ENCODE measurements at regions not wholly inside any gene's neighbourhood (a gene's known extent, or its start where the extent isn't known, plus 50 kb on each side); places are given as distances from the start of the nearest gene placed in this dataset.

DNA sequence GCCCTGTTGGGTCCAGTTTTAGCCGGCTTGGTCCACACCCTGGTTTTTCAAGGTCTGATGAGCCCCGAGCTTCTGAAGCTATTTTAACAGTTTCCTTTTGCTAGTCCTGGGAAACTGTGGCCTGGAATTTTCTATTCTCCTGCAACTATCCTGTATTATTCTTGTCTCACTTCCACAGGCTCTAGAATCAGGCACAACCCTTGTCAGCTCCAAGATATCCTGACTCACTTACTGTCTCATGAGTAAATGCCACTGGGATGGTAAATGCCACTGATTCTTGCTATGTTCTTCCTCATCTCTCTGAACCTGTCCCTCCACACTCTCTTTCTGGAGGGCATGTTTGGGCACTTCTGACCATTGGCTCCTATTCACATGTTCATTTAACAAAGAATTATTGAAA lies 611.5 kb upstream of the IGFBP3 start:
- H3K27ac ChIP-seq (ENCODE audit: control insufficient read depth, insufficient read depth): no peak overlapping the region
- BruUV-seq (replicated peaks): no TSS peak
- no peaks in the 10 kb centered on the region for H4K20me1 ChIP-seq (ENCODE audit: control insufficient read depth, insufficient read depth)
- no peak overlapping the region for H3K9ac ChIP-seq (ENCODE audit: control insufficient read depth, insufficient read depth, low read length)
- DNase-seq (ENCODE audit: low read depth, low spot score) (no peak), ATAC-seq (no peak), FAIRE-seq (no peak)
- RAD21 ChIA-PET (ENCODE audit: unreplicated experiment): interaction anchor here (2.5 kb wide), 1 partner anchor 8 kb away, joined by 5 read pairs; no protein-coding TSS in a partner anchor
- no peaks in the 10 kb centered on the region for H3K9me3 ChIP-seq (replicated peaks; ENCODE audit: control insufficient read depth, insufficient read depth, low read length)
- intact Hi-C loops (cut with micrococcal nuclease; ENCODE audit: unreplicated experiment) (no loop called here), in situ Hi-C loops (cut with MboI) (no loop called here)
- WGBS (ENCODE audit: insufficient coverage, insufficient replicate concordance, low lambda C conversion rate, missing lambda C conversion rate): 0% methylated on average over 2 of the region's 2 CpGs
- no peaks in the 10 kb centered on the region for H3K79me2 ChIP-seq (ENCODE audit: control insufficient read depth, insufficient read depth, low read length)
- H3K4me2 ChIP-seq (ENCODE audit: control insufficient read depth, insufficient read depth): no peak overlapping the region
- H3K36me3 ChIP-seq (ENCODE audit: control insufficient read depth in 2 of 2, insufficient read depth in 2 of 2, low read length in 1 of 2): no peaks in the 10 kb centered on the region
- H3K4me3 ChIP-seq: no peak overlapping the region
- no peak overlapping the region for H2AFZ ChIP-seq (ENCODE audit: control insufficient read depth, low read depth, low read length)
- SMC1A ChIA-PET (ENCODE audit: uncharacterized antibody, unreplicated experiment): interaction anchor here (1.1 to 2.1 kb wide), 2 partner anchors 9 to 23 kb away, joined by 3 to 4 read pairs; no protein-coding TSS in a partner anchor
- CTCF ChIA-PET: no interaction called here
- no peaks in the 10 kb centered on the region for H3K27me3 ChIP-seq (replicated peaks in 1 of 2; ENCODE audit: control insufficient read depth in 2 of 2, insufficient read depth in 2 of 2, low read length in 1 of 2)
- POLR2A ChIA-PET: no interaction called here
- H3K4me1 ChIP-seq (ENCODE audit: control insufficient read depth, insufficient read depth, low read length): no peaks in the 10 kb centered on the region
- TF ChIP-seq POLR2AphosphoS2 (IDR thresholded peaks at IDR 0.05; ENCODE audit: low read depth, low read length): no peak
- TF ChIP-seq NFYA (IDR thresholded peaks at IDR 0.05; ENCODE audit: borderline replicate concordance, low read depth, low read length): no peak
- no peak for TF ChIP-seq FOXM1 (IDR thresholded peaks at IDR 0.05; ENCODE audit: low read depth, low read length)
- no peak for TF ChIP-seq NFXL1 (IDR thresholded peaks at IDR 0.05; ENCODE audit: borderline replicate concordance)
- TF ChIP-seq BMI1 (IDR thresholded peaks at IDR 0.05; ENCODE audit: borderline replicate concordance): no peak
- TF ChIP-seq SRF (IDR thresholded peaks at IDR 0.05; ENCODE audit: low read depth in 2 of 2, low read length in 2 of 2): no peak
- TF ChIP-seq MXI1 (IDR thresholded peaks at IDR 0.05; ENCODE audit: low read depth, low read length): no peak
- no peak for TF ChIP-seq POLR2A (IDR thresholded peaks at IDR 0.05; ENCODE audit: low read depth, low read length)
- TF ChIP-seq TBL1XR1 (IDR thresholded peaks at IDR 0.05; ENCODE audit: low read depth, low read length): no peak
- TF ChIP-seq MYC (IDR thresholded peaks at IDR 0.05; ENCODE audit: insufficient read depth, insufficient read length, insufficient replicate concordance, low read length, severe bottlenecking): no peak
- no peak for TF ChIP-seq BRCA1 (IDR thresholded peaks at IDR 0.05; ENCODE audit: low read depth, low read length)
- TF ChIP-seq RFX5 (IDR thresholded peaks at IDR 0.05; ENCODE audit: low read depth, low read length): no peak
- no peak for TF ChIP-seq ZNF24 (IDR thresholded peaks at IDR 0.05)
- TF ChIP-seq SKIL (IDR thresholded peaks at IDR 0.05; ENCODE audit: low read depth, poor library complexity, severe bottlenecking): no peak
